ENCODE measurements at regions not wholly inside any gene's neighbourhood (a gene's known extent, or its start where the extent isn't known, plus 50 kb on each side); places are given as distances from the start of the nearest gene placed in this dataset.

DNA sequence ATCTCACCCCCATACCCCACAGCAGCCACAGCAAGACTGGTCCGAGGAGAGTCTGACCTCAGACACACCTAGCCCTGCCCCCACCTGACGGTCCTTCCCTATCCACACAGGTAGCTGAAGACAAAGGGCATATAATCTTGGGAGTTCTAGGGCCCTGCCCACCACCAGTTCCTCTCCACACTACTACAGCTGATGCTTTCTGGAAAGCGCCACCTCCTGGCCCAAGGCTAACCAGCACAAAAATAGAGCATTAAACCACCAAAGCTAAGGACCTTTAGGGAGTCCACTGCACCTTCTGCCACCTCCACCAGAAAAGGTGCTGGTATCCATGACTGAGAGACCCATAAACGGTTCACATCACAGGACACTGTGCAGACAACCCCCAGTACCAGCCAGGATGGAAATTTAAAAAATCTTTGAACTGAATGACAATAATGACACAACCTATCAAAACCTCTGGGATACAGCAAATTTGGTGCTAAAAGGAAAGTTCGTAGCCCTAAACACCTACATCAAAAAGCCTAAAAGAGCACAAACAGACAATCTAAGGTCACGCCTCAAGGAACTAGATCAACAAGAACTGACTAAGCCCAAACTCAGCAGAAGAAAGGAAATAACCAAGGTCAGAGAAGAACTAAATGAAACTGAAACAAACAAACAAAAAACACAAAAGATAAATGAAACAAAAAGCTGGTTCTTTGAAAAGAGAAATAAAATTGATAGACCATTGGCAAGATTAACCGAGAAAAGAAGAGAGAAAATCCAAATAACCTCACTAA lies 122.1 kb upstream of the TPRG1 start:
- DNase-seq: no peak

DNA sequence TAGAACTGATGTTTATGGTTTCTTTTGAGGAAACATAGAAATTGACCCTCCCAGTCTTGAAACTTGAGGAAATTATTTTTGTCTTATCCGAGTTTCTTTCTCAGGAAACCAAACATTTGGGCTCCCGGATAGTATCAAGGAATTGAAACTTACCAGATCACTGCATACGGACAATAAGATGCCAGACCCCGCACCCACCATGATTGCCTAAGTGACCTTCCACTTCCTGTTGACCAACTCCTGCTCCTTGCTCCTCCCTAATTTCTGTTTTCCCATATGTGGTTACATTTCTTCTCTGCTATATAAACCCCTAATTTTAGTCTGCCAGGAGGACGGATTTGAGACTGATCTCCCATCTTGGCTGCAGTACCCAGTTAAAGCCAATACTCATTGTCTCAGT lies 118.4 kb upstream of the TPRG1 start:
- no peak for DNase-seq

DNA sequence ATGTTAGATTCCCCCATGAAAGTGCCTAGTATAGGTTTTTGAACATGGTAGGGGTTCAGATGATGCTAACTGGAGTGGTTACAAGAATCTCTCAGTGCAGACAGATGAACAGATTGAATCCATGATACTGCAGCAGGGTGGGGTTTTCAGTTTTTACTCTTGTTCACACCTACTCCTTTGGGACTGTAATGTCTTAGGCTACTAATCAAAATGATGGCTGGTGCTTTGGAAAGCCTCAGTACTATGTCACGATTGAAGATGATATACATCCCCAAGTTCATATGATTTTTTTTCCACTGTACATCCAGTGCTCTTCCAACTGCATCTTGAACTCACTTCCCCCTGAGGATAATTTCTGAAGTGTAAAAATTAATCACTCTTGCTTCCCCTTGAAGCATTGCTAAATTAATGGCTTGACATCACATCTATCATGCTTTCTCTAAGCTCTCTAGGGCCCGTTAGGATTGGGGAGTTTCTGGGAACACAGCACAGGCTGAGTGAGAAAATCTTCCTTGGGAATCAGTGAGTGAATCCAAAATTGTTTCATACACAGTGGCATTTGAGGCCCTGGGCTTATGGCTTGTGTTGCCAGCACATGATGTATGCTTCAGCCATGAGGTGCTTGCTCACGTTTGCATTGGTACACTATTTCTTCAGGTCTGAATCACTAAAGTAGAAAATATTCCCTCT lies 115.0 kb upstream of the TPRG1 start:
- DNase-seq: no peak

DNA sequence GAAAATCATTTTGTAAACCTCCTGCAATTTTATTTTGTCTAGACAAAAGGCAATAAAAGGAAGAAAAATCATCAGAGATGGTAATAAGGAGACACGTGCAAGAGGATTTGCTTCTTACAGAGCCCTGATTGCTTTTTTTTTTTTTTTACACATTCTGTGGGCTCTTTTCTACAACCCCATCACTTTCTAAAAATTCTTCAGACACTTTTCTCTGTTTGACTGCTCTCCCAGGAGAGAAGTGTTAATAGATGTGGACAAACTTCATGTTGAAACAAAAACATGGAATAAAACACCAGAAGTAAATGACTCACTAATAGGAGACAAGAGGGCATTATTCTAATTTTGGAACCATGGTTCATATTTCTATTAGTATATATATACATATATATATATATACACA lies 114.4 kb upstream of the TPRG1 start:
- DNase-seq: no peak

DNA sequence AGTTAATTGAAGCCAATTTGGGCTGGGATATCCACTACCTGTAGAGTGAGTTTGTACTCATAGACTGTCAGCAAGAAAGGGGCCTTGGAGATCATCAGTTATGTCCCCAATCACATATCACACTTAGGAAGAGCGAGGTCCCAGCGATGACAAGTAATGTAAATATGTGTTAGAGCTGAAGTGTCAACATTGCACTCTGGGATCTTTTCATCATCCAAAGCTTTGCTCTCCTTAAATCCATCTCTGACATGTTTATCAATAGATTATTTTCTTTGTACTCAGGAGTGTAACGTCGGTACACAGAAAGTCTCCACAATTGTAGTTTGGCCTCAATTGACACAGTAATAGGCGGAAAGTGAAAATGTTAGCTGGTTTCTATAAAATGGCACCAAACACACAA lies 113.7 kb upstream of the TPRG1 start:
- DNase-seq: no peak

DNA sequence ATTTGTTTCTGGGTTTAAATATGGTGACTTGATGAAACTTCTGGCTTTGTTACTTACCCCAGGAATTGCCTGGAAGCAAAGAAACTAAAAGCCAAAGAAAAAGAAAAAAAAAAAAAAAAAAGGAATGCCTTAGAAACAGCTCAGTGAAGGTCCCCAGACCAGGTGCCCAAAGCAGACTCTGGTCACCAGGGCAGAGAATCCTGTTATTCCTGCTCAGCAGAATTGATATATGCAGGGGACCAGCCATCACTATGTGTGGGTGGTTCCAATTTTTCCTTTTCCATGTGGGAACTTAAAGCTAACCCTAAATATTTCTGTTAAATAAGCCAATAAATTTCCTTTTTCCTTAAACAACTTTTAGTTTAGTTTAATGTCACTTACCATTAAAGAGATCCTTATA lies 100.8 kb upstream of the TPRG1 start:
- DNase-seq: no peak

DNA sequence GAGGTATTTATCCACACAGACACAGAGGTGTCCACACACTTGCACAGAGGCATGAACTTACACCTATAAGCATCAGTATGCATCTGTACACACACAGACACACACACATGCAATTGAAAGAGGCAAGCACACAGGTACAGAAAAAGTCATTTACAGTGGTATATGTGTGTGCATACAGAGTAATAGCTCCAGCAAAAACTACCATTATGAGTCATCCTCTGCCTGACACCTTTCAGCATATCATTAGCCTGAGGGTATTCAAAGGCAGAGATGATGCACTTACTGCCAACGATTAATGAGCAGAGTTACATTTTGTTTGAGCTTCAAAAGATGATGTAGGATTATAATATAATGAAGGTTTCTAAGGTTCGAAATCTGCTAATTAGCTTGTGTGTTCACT lies 100.3 kb upstream of the TPRG1 start:
- DNase-seq: no peak

DNA sequence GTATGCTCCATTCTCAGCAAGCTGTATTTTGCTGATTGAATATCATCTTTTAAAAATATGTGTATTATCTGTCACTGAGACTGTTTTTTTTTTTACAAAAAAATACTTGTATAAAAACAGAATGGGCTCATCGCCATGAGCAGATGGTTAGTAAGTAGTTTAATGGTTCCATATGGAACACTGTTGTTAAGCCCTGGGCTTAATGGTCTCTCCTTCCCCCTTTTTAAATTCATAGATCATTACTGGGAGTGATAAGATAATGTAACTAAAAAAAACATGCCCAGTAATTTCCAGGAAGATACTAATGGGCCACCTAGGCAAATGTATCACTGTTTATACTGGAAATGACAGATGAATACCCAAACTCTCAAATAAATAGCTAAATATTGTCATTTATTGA lies 95.3 kb upstream of the TPRG1 start:
- no peak for DNase-seq

DNA sequence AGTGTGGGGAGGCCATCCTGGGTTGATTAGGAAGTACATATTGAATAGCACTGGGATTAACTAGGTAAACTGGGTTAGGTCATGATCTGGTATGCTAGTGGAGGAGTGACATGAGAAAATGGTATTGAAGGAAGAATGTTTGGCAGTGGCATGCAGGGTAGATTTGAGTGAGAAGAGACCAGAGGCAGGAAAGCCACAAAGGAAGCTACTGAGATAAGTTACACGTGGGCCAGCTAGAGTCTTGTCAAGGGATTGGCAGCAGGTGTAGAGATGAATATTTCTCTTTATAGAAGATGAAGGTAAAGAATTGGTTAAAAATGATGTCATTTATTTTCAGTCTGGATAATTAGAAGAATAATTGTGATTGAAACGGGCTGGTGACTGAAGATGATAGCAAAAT lies 91.0 kb upstream of the TPRG1 start:
- DNase-seq: no peak

DNA sequence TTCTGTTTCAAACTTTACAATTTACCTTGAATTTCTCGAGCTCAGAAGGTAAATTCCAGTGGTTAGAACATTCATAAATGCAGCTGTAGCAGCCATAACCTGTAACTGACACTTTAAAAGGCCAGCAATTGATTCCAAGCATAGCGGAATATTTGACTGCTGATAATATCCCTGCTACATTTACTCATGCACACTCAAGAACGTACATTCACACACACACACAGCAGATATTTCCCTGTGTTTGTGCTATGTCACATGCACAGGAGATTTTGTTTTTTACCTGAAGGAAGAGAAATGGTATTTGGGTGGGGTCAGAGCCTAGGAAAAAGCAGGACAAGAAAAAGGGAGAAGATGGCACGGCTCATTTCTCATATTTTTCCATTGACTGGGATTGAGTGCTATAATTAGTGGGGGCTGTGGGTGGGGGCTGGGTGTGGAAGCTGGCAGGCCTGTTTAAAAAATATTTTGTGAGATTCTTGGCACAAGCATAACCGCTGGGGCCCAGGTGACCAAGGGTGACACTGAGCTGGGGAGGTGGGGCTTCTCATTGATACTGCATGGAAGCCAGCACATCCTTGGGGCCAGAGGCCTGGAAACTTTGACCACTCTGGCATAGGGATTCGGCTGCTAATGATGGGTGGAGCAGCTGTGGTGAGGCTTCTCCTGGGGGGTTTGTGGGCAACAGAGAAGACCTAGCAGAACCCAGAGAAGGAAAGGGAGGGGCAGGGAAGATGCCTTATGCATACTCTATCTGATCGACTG lies 88.9 kb upstream of the TPRG1 start:
- no peak for DNase-seq

DNA sequence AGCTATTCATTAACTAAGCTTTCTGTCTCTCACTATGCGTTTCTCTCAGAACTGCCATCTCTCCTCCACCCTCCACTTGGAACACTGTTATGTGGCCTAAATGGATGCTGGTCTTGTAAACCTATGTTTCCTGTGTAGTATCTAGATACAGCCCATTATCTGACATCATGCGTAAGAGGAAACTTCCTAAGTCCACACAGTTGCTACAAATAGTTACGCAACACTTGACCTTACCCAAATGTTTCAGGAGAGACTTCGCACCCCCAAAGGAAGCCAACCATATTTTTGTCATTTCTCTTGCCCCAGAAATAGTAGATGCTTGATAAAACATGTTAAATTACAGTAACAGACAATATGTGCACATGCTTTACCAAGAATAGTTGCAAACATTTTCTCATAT lies 87.2 kb upstream of the TPRG1 start:
- DNase-seq: no peak

DNA sequence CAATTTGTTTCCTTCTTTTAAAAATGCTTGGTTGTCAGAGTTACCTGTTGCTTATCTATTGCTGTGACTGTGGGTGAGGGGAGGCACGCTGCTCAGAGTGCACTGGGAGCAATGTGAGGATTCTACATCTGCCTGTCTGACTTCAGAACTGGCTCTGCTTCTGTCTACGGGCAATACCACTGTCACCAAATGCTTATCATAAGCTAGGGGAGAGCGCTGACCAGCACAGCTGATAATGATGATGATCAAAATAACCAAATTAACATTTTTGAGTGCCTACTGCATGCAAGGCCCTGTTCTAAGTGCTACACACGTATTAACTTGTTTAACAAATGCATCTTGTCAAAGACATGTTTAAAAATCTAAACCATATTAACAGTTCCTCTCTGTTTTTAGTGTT lies 79.2 kb upstream of the TPRG1 start:
- DNase-seq: no peak

DNA sequence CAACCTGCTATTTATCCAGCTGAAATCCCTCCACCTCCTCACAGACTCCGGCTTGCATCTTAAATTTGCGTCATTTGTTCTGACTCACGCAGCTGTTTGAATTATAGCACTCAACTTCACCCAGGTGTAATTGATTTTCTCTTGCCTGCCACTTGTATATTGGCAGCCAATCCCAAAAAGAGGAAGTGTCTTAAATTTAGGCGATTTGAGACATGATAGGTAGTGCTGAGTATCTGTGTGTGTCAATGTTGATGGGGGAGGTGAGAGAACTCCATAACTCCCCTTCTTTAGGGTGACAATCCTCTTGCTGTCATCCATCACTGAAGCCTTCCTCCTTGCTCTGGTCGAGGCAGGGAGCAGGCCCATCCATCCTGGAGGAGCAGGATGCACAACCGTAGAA lies 77.2 kb upstream of the TPRG1 start:
- no peak for DNase-seq

DNA sequence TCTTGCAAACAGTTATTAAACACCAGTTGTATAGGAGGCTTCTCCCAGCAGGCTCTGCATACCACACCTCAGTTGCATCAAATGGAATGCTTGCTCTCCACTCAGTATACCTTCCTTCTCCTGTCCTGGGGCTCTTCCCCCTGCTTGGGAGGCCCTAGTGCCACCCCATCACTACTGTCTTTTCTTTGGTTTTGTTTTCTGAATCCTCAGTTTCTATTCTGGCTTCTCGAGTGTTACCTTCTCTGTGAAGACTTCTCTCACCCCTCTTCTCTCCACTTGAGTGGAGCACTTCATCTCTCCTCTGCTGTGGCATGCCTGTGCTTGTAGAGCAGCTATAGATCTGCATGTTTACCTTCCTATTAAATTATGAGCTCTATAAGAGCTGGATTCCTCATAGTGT lies 75.7 kb upstream of the TPRG1 start:
- no peak for DNase-seq

DNA sequence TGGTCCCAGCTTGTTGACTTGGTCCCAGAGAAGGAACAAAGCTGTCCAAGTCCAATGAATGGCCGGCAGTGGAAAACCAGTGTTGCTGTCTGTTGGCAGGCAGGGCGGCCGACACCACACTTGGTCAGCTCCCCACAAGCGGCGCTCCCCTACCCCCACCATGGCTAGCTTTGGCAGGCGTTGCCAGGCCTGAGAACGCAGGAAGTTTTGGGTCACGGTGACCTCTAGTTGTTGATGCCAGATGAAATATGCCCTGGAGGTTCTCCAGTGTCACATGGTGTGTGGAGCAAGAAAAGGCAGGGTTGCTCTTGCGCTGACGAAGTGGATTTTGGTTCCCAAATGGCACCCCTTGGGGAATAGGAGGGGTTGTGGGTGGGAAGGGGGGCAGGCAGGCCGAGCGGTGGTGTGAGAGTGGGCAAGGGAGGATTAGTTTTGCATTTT lies 72.7 kb upstream of the TPRG1 start:
- no peak for DNase-seq

DNA sequence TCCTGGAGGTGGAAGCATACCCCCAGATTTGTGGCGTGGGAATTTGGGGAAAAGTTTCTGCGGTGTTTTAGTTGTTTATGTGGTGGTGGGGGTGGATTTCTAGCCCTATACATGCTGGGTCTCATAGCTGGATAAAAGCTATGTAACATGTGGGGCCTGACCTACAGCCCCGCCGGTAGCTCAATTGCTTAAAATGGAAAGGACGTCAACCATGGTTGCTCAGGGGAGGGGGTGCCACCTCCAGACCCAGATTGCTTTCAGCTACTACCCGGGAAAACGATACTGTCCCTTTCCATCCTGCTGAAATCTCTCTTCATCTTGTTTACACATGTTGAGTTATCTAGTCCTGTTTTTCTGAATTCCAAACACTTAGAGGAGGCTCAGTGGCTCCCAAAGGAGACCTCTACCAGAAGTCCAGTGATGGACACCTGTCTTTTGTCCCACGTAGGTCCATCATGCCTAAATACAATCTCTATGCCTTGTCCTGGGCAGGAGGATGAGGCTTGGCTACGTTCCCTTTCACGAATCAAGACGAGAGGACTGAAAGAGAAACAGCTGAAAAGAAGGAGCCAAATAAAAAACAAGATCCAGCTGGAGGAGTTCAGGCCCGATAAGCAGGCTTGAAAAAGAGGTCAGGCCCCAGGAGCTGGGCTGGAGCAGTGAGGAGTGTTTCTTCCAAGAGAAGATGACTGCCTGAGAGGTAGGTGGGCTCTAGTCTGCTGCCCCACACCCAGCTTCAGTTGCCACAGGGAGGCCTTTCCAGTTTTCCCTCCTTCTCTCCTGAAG lies 72.1 kb upstream of the TPRG1 start:
- DNase-seq: no peak

DNA sequence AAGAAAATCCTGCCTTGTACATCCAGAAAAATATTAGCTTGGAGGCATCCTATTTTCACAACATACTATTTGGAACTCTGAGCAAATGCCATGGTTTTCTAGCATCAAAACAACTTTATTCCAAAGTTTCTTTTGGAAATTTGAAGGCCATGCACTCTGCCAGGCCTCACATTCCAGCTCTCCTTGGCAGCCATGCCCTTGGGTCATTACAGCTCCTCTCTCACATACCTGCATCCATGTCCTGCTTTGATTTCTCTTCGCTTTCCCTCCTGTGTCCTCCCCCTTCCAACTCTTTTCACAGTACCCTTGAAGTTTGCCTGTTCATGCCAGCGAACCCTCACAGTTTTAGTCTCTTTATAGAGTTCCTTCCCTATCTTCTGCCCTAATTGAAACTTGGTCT lies 70.9 kb upstream of the TPRG1 start:
- DNase-seq: no peak

DNA sequence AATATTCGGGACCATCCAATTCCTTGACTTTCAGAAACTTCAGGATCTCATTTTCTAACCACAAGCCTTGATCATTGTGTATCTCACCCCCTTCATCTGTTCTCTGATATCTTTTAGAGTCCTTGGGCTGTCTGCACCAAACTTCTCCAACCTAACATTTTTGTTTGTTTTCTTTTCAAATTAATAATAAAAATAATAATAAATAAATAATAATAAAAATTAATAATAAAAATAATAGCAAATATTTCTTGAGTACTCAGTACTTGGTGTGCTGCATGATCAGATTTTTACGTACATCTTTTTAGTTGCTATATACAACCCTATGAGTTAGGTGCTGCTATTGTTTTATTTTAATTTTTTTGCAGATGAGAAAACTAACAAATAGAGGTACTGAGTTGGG lies 70.2 kb upstream of the TPRG1 start:
- no peak for DNase-seq

DNA sequence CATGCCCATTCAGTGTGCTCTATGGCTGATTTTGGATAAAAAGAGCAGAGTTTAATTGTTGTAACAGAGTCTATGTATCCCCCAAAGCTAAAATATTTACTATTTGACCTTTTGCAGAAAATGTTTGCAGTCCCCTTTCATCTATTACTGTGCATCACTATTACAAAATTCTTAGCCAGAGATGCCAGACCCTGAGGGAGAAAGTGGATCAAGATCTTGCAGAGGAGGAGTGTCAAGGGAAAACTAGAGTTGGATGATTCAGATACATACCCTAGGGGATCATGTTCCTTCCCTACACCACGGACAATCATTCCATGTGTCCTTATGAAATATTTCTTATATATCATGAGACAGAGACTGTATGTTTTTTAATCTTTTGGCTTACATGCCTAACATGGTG lies 68.6 kb upstream of the TPRG1 start:
- DNase-seq: no peak

DNA sequence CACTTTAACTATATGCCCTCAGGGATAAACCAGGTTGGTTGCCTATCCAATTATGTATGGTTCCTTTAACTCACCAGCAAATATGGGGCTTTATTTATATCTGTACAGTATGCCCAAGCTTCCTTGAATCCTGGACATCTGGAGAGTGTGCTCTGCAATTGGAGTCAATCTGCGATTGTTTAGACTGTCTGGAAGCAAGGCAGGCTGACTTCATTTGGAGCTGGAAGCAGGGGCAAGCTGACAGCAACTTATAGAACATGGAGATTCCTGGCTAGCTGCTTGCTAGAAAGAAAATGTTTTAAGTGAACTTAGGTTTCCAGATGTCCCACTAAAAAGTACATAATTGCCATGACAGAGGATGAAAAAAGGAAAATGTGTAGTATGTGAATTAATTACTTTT lies 63.7 kb upstream of the TPRG1 start:
- no peak for DNase-seq

DNA sequence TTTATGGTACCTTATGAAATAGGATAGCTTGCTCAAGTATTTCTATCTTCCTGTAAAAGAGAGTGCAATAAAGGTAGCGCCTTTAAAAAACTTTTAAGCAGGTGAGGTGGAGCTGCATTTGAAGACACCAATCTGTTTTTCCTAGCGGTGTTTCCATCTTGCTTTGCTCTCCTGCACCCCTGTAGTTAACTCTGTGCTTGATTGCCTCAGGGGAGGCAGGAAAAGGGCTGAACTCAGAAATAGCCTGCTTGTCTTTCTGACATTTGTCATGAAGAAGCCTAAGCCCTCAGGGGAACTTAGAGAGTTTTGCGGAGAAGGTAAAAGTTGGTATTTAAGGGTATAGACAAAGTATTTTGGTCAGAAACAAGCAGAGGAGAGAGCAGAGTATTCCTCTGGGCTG lies 63.0 kb upstream of the TPRG1 start:
- no peak for DNase-seq

DNA sequence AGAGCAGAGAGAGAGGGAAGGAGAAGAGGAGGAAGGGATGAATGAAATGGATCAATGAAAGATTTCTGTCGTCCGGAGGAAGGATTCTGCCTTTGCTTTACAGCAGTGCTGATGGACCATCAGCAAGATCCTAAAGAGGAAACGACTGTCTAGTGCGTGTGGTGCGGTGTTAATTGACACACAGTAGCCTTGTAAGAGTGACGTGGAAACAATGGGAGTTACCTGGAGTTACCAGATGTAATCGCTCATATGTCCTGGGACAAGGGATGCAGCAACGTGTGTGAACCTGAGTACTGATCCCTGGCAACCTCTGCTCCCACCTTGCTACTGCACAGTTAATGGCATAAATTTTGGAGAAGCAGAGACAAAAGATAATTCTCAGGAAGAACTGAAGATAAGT lies 62.6 kb upstream of the TPRG1 start:
- DNase-seq: no peak

DNA sequence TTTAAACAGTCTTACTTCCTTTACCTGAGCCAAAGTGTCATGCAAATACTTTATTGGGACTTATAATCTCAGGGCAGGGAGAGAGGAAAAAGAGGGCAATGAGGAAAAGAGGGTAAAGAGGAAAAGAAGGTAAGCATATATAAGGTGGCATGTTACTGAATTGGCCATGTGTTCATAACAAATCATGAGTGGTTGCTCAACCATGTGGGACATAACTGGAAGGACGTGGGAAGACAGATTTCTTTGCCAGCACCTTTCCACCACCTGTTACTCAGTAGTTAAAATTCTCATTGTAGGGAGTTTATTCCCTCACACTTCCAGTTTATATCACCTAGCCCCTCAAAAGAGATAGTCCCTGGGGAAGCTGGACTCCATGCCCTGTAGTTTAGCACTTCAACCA lies 54.7 kb upstream of the TPRG1 start:
- no peak for DNase-seq

Data from activated T-cell treated with anti-CD3 and anti-CD28 coated beads for 4 hours (primary cell).